GM10266 (cell line): ENCODE measurements at regions not wholly inside any gene's neighbourhood (a gene's known extent, or its start where the extent isn't known, plus 50 kb on each side); places are given as distances from the start of the nearest gene placed in this dataset.
"Not testable (repeated sequence)": the region's sequence is repeated elsewhere in the genome, so short reads cannot be mapped to it uniquely, and the experiment has no call there.

Experiments
- DNase-seq: peaks from one replicate; pipeline ENCODE4 v3.0.0; 2012; ENCODE audit errors: extremely low spot score
- CTCF ChIP-seq: IDR thresholded peaks from 2 replicates; pipeline ENCODE4 v1.5.1; 2012; ENCODE audit warnings: mild to moderate bottlenecking, low read depth; ENCODE audit not compliant: control insufficient read depth, insufficient read depth; ENCODE audit errors: missing control alignments

- DNase-seq: no peak
- no peak for TF ChIP-seq CTCF
These were observed 169.8 kb downstream of the LAT start for GRCh38 chr16:29154676-29155121.

GRCh38 chr16:29154088-29154487 lies 169.2 kb downstream of the LAT start:
- DNase-seq: no peak
- TF ChIP-seq CTCF: no peak

DNA sequence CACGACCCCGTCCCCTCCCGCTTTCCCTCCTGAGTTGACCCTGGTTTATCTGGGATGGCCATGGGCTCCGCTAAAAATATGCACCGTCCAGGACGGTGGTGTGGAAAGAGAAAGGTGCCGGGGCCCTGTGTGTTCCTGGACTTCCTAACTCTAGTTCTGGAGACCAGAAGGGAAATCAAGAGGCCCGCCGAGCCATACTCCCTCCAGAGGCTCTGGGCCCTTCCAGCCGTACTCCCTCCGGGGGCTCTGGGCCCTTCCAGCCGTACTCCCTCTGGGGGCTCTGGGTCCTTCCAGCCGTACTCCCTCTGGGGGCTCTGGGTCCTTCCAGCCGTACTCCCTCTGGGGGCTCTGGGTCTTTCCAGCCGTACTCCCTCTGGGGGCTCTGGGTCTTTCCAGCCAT lies 168.5 kb downstream of the LAT start:
- DNase-seq: not testable (repeated sequence)

- DNase-seq: not testable (repeated sequence)
These were observed 167.7 kb downstream of the LAT start for GRCh38 chr16:29152544-29153031.

GRCh38 chr16:29151317-29151716 lies 166.5 kb downstream of the LAT start:
- no peak for DNase-seq
- no peak for TF ChIP-seq CTCF

DNA sequence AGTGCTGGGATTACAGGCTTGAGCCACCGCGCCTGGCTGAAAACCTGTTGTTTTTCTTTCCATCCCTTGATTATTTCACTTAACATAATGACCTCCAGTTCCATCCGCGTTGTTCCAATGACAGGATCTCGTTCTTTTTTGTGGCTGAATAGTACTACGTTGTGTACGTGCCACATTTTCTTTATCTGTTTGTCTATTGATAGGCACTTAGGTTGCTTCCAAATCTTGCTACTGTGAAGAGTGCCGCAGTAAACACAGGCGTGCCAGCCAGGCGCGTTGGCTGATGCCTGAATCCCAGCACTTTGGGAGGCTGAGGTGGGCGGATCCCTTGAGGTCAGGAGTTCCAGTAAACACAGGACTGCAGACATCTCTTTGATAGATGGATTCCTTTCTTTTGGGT lies 165.1 kb downstream of the LAT start:
- DNase-seq: not testable (repeated sequence)

DNA sequence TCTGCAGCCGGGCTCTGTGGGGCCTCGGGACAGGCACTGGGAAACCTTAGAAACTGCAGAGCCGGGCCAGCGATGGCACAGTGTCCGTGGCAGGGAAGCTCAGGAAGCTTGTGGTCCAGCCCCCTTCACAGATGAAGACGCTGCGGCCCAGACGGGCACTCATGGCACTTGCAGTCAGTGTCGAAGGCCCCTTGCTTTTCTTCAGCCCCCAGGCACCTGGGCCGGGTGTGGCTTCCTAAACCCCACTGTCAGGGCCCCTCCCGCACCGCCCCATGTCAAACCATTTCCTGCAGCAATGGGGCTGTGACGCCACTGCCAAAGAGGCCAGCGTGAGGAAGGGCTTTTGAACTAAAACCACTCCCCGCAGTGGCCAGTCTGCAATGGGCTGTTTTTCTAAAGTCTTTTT lies 164.0 kb downstream of the LAT start:
- DNase-seq: no peak
- no peak for TF ChIP-seq CTCF

- DNase-seq: no peak
- TF ChIP-seq CTCF: no peak
These were observed 163.4 kb downstream of the LAT start for GRCh38 chr16:29148131-29148691.

- DNase-seq: not testable (repeated sequence)
These were observed 162.9 kb downstream of the LAT start for GRCh38 chr16:29147710-29148109.

GRCh38 chr16:29146808-29147643 lies 162.2 kb downstream of the LAT start:
- DNase-seq: not testable (repeated sequence)
